SK-N-SH treated with all-trans-retinoic acid at 6 μM for 48 hours (cell line): ENCODE measurements at regions not wholly inside any gene's neighbourhood (a gene's known extent, or its start where the extent isn't known, plus 50 kb on each side); places are given as distances from the start of the nearest gene placed in this dataset.
"Not testable (repeated sequence)": the region's sequence is repeated elsewhere in the genome, so short reads cannot be mapped to it uniquely, and the experiment has no call there.

Experiments
- CREB5 ChIP-seq: fragments of 250-450 bp; sonication (Bioruptor Pico); IDR thresholded peaks from 2 replicates; pipeline ENCODE4 v1.5.1; 2020; ENCODE audit warnings: low read depth, mild to moderate bottlenecking, moderate library complexity
- ISL1 ChIP-seq: fragments of 250-450 bp; sonication (Bioruptor Pico); IDR thresholded peaks from 2 replicates; pipeline ENCODE4 v2.1.2; 2022; ENCODE audit warnings: mild to moderate bottlenecking, moderate library complexity
- ZC3H10 ChIP-seq: fragments of 250-450 bp; sonication (Bioruptor Pico); IDR thresholded peaks from 2 replicates; pipeline ENCODE4 v1.5.1; 2021; ENCODE audit warnings: mild to moderate bottlenecking, moderate library complexity
- ZNF565 ChIP-seq: fragments of 450-650 bp; formaldehyde crosslinking; conservative IDR thresholded peaks from 2 replicates; pipeline ENCODE4 v1.5.0; 2020; ENCODE audit warnings: low read depth, mild to moderate bottlenecking, moderate library complexity

- not testable (repeated sequence) for TF ChIP-seq ISL1 (CRISPR knock-in tag); ZC3H10 (CRISPR knock-in tag); ZNF565; CREB5 (CRISPR knock-in tag)
These were observed 296.8 kb downstream of the GOLGA6L6 start for GRCh38 chr15:20244792-20245191.
